ENCODE measurements at regions not wholly inside any gene's neighbourhood (a gene's known extent, or its start where the extent isn't known, plus 50 kb on each side); places are given as distances from the start of the nearest gene placed in this dataset.

GRCh38 chr3:194994551-194994981 lies 276.4 kb downstream of the XXYLT1 start:
- no peaks in the 10 kb centered on the region for H3K9me3 Mint-ChIP-seq
- H3K27me3 Mint-ChIP-seq (ENCODE audit: low read depth in 3 of 3) = peaks cover 2 to 8% (median 6%) of the 10 kb centered on the region in 3 donors
- H3K4me1 Mint-ChIP-seq = no peaks in the 10 kb centered on the region
- DNase-seq = no peak
- H3K27ac Mint-ChIP-seq = no peak overlapping the region
- H3K36me3 Mint-ChIP-seq = no peaks in the 10 kb centered on the region
- no peak overlapping the region for H3K4me3 Mint-ChIP-seq

DNA sequence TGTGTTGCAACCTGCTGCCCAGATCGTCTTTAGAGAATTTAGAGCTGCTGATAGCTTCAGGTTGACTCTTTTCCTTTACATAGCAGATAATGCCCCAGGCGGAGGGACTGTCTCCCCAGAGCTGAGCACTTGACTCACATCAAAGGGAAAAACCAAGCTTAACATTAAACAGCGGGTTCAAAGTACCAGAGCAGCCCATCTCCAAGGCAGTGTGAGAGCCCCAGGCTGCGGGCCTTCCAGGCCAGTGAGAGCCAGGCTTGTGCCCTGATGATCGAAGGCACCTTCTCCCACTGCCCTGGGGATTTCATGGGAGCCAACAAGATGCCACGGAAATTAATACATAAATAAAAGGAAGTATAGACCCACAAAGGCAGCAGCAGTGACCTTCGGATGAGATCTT lies 275.6 kb downstream of the XXYLT1 start:
- Mint-ChIP-seq H3K36me3 (no peaks in the 10 kb centered on the region), H3K9me3 (no peaks in the 10 kb centered on the region), H3K27me3 (ENCODE audit: low read depth in 3 of 3) (peaks cover 2 to 8% (median 6%) of the 10 kb centered on the region in 3 donors), H3K4me3 (no peak overlapping the region), H3K4me1 (no peaks in the 10 kb centered on the region), H3K27ac (no peak overlapping the region)
- DNase-seq = no peak

GRCh38 chr3:194995922-194996321 lies 275.0 kb downstream of the XXYLT1 start:
- no peak for DNase-seq
- Mint-ChIP-seq H3K27me3 (ENCODE audit: low read depth in 3 of 3) (peaks cover 2 to 9% (median 6%) of the 10 kb centered on the region in 3 donors), H3K4me3 (no peak overlapping the region), H3K36me3 (no peaks in the 10 kb centered on the region), H3K27ac (no peak overlapping the region), H3K4me1 (no peaks in the 10 kb centered on the region), H3K9me3 (no peaks in the 10 kb centered on the region)

DNA sequence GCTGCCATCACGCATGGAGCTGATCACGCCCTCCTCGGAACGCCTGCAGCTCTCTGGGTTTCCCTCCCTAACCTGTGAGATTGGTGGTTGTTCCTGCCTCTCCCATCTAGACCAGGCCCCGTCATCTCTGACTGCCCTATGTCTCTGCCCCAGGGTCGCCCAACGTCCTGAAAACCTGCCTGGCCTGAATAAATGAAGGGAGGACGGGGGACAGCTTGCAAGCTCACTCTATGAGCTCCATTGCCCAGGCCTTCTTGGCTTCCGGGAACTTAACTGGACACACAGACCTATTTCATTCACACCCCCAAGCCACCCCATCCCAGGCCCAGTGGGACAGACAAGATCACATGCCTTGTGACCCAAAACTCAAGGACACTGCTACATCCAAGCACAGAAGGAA lies 274.2 kb downstream of the XXYLT1 start:
- Mint-ChIP-seq H3K9me3 (no peaks in the 10 kb centered on the region), H3K4me3 (no peak overlapping the region), H3K27me3 (ENCODE audit: low read depth in 3 of 3) (peaks cover 2 to 11% (median 4%) of the 10 kb centered on the region in 3 donors), H3K4me1 (no peaks in the 10 kb centered on the region), H3K27ac (no peak overlapping the region), H3K36me3 (no peaks in the 10 kb centered on the region)
- no peak for DNase-seq

DNA sequence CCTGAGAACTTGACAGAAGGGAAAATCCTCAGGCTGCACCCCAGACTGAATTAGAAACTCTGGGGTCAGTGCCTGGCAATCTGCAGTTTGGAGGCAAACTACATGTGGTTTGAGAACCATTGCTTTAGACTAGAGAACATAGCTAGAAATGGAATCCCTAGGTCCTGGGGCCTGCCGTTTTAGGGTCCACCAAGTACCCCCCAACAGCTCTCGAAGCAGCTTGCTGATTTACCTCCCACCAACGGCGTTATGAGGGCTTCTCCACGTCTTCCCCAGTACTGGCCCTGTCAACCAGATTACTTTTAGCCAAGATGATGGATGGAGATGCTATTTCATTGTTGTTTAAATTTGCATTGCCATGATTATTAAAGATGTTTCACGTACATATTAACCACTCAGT lies 272.5 kb downstream of the XXYLT1 start:
- no peaks in the 10 kb centered on the region for H3K36me3 Mint-ChIP-seq
- H3K4me3 Mint-ChIP-seq = no peak overlapping the region
- H3K27ac Mint-ChIP-seq = no peak overlapping the region
- no peaks in the 10 kb centered on the region for H3K4me1 Mint-ChIP-seq
- H3K9me3 Mint-ChIP-seq = no peaks in the 10 kb centered on the region
- no peak for DNase-seq
- peaks cover 4 to 19% (median 4%) of the 10 kb centered on the region in 3 donors for H3K27me3 Mint-ChIP-seq (ENCODE audit: low read depth in 3 of 3)

DNA sequence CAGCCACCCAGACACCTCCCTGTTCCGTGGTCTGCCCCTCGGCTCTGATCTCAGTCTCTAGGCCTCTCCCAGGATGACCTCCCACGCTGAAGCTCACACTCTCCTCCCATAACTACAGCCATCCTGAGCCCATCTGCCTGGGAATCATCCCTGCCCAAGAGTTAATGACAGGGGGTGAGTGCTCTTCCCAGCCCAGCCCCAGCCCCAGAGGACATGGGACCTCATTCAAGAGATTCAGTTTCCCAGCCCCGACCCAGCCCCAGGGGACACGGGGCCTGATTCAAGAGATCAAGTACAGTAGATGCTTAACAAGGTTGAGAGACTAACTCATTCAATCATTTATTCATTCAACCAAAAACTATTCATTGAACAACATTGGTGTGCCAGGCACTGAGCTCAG lies 272.0 kb downstream of the XXYLT1 start:
- DNase-seq = no peak
- Mint-ChIP-seq H3K27me3 (ENCODE audit: low read depth in 3 of 3) (peaks cover 4 to 19% (median 6%) of the 10 kb centered on the region in 3 donors), H3K36me3 (no peaks in the 10 kb centered on the region), H3K4me1 (no peaks in the 10 kb centered on the region), H3K4me3 (no peak overlapping the region), H3K27ac (no peak overlapping the region), H3K9me3 (no peaks in the 10 kb centered on the region)

- Mint-ChIP-seq H3K4me1 (no peaks in the 10 kb centered on the region), H3K9me3 (no peaks in the 10 kb centered on the region), H3K4me3 (no peak overlapping the region), H3K36me3 (no peaks in the 10 kb centered on the region), H3K27me3 (ENCODE audit: low read depth in 3 of 3) (peaks cover 4 to 18% (median 6%) of the 10 kb centered on the region in 3 donors), H3K27ac (no peak overlapping the region)
- no peak for DNase-seq
These were observed 271.5 kb downstream of the XXYLT1 start for GRCh38 chr3:194999491-194999890.

GRCh38 chr3:195001261-195001660 lies 269.7 kb downstream of the XXYLT1 start:
- Mint-ChIP-seq H3K4me3 (no peak overlapping the region), H3K9me3 (no peaks in the 10 kb centered on the region), H3K4me1 (no peaks in the 10 kb centered on the region), H3K27me3 (ENCODE audit: low read depth in 3 of 3) (peaks cover 4 to 15% (median 6%) of the 10 kb centered on the region in 3 donors), H3K27ac (no peak overlapping the region), H3K36me3 (no peaks in the 10 kb centered on the region)
- DNase-seq = no peak

DNA sequence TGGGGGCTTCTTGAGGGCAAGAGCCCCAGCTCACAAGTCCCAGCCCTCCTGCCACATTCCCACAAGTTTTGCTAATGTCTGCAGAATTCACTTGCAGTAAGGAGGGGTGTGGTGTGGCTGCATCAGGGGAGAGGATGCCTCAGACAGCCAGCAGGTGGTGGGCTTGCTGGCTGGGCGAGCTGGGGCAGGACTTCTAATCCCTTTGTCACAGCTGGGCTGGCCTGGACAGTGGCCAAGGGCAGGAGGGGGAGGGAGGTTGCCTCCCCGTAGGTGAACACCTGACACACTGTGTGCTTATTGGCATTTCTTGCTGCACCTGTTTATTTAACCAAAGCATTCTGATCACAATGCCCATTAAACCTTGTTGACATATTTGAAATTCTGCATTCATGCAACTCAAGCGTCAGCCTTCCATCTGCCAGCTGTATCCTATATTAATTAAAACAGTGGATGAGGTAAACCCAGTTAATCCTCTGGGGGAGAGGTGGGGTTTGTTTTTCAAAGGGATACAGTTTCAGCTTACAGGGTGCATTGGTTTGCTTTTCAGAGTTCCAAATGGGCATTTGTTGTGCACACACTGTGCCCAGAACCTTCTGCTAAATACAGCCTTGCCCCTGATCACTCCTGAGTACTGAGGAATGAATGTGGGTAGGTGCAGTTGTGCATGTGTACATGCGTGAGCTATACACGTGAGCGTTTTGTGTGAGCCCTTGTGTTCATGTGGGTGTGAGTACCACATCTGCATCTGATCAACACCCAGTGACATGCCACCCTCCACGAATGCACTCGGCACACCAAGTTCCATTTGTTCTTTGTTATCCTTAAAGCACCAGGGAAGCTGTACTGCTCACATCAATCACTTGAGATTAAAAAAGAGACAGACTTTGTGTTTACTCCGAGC lies 268.7 kb downstream of the XXYLT1 start:
- H3K9me3 Mint-ChIP-seq = no peaks in the 10 kb centered on the region
- H3K27ac Mint-ChIP-seq = no peak overlapping the region
- peak; percentile 6 to 22 (median 14) for DNase-seq
- H3K27me3 Mint-ChIP-seq (ENCODE audit: low read depth in 3 of 3) = peaks cover 4 to 15% (median 5%) of the 10 kb centered on the region in 3 donors
- H3K4me3 Mint-ChIP-seq = no peak overlapping the region
- no peaks in the 10 kb centered on the region for H3K36me3 Mint-ChIP-seq
- H3K4me1 Mint-ChIP-seq = no peaks in the 10 kb centered on the region

- Mint-ChIP-seq H3K36me3 (no peaks in the 10 kb centered on the region), H3K27me3 (ENCODE audit: low read depth in 3 of 3) (peaks cover 4 to 15% (median 5%) of the 10 kb centered on the region in 3 donors), H3K4me3 (no peak overlapping the region), H3K9me3 (no peaks in the 10 kb centered on the region), H3K27ac (no peak overlapping the region), H3K4me1 (no peaks in the 10 kb centered on the region)
- no peak for DNase-seq
These were observed 267.7 kb downstream of the XXYLT1 start for GRCh38 chr3:195003006-195003892.

- Mint-ChIP-seq H3K27me3 (ENCODE audit: low read depth in 3 of 3) (peaks cover 4 to 18% (median 5%) of the 10 kb centered on the region in 3 donors), H3K9me3 (no peaks in the 10 kb centered on the region), H3K36me3 (no peaks in the 10 kb centered on the region), H3K4me3 (no peak overlapping the region), H3K4me1 (no peaks in the 10 kb centered on the region), H3K27ac (no peak overlapping the region)
- DNase-seq = no peak
These were observed 267.1 kb downstream of the XXYLT1 start for GRCh38 chr3:195003893-195004289.

GRCh38 chr3:195004512-195005250 lies 266.3 kb downstream of the XXYLT1 start:
- DNase-seq = no peak
- no peaks in the 10 kb centered on the region for H3K4me1 Mint-ChIP-seq
- no peak overlapping the region for H3K27ac Mint-ChIP-seq
- H3K36me3 Mint-ChIP-seq = no peaks in the 10 kb centered on the region
- H3K4me3 Mint-ChIP-seq = no peak overlapping the region
- H3K9me3 Mint-ChIP-seq = no peaks in the 10 kb centered on the region
- H3K27me3 Mint-ChIP-seq (ENCODE audit: low read depth in 3 of 3) = peaks cover 2 to 21% (median 5%) of the 10 kb centered on the region in 3 donors

GRCh38 chr3:195005251-195005620 lies 265.7 kb downstream of the XXYLT1 start:
- Mint-ChIP-seq H3K4me3 (no peak overlapping the region), H3K4me1 (no peaks in the 10 kb centered on the region), H3K27ac (no peak overlapping the region), H3K27me3 (ENCODE audit: low read depth in 3 of 3) (peaks cover 2 to 19% (median 5%) of the 10 kb centered on the region in 3 donors), H3K9me3 (no peaks in the 10 kb centered on the region), H3K36me3 (no peaks in the 10 kb centered on the region)
- no peak for DNase-seq
